IgD-negative memory B cell (primary cell): ENCODE measurements at regions not wholly inside any gene's neighbourhood (a gene's known extent, or its start where the extent isn't known, plus 50 kb on each side); places are given as distances from the start of the nearest gene placed in this dataset.
A peak's percentile ranks its signal among the peaks of the same experiment; 100 is the strongest.

Experiments used
- H3K27ac Mint-ChIP-seq, 3 donors: one replicate each; pipeline ENCODE4 v1.8.0; 2020 to 2022; ENCODE audit warnings: mild to moderate bottlenecking in 3 of 3, mixed read lengths in 3 of 3, moderate library complexity in 1 of 3
- H3K27me3 Mint-ChIP-seq: one replicate; pipeline ENCODE4 v1.8.0; 2021; ENCODE audit warnings: mixed read lengths
- H3K36me3 Mint-ChIP-seq: one replicate; pipeline ENCODE4 v1.8.0; 2020; ENCODE audit warnings: mild to moderate bottlenecking, mixed read lengths
- H3K4me1 Mint-ChIP-seq, 3 donors: one replicate each; pipeline ENCODE4 v1.8.0; 2020 to 2022; ENCODE audit warnings: mixed read lengths in 3 of 3, mild to moderate bottlenecking in 1 of 3
- H3K4me3 Mint-ChIP-seq, 4 donors: one replicate each; pipeline ENCODE4 v1.8.0; 2020 to 2022; ENCODE audit warnings: mild to moderate bottlenecking in 4 of 4, mixed read lengths in 4 of 4, moderate library complexity in 3 of 4
- H3K9me3 Mint-ChIP-seq, 3 donors: one replicate each; pipeline ENCODE4 v1.8.0; 2020 to 2021; ENCODE audit warnings: mixed read lengths in 3 of 3, mild to moderate bottlenecking in 1 of 3

GRCh38 chr2:62425684-62426083 lies 80.3 kb downstream of the TMEM17 start:
- Mint-ChIP-seq H3K27ac (peak overlapping the region in 1 of 3 donors; percentile 5), H3K27me3 (no peaks in the 10 kb centered on the region), H3K9me3 (peaks cover 0 to 13% (median 4%) of the 10 kb centered on the region in 3 donors), H3K4me3 (no peak overlapping the region), H3K4me1 (no peaks in the 10 kb centered on the region), H3K36me3 (no peaks in the 10 kb centered on the region)

- Mint-ChIP-seq H3K4me3 (peak overlapping the region in 1 of 4 donors; percentile 1), H3K4me1 (no peaks in the 10 kb centered on the region), H3K27ac (no peak overlapping the region), H3K36me3 (no peaks in the 10 kb centered on the region), H3K9me3 (peaks cover 0 to 9% (median 2%) of the 10 kb centered on the region in 3 donors), H3K27me3 (peaks cover 1% of the 10 kb centered on the region)
Observed at GRCh38 chr2:62424899-62425298, 81.1 kb downstream of the TMEM17 start.

- H3K4me3 Mint-ChIP-seq: no peak overlapping the region
- H3K4me1 Mint-ChIP-seq: no peaks in the 10 kb centered on the region
- H3K9me3 Mint-ChIP-seq: peaks cover 0 to 14% (median 3%) of the 10 kb centered on the region in 3 donors
- H3K36me3 Mint-ChIP-seq: peaks cover 3% of the 10 kb centered on the region
- H3K27me3 Mint-ChIP-seq: peaks cover 1% of the 10 kb centered on the region
- no peak overlapping the region for H3K27ac Mint-ChIP-seq
Observed at GRCh38 chr2:62423883-62424458, 82.0 kb downstream of the TMEM17 start.

- Mint-ChIP-seq H3K4me1 (no peaks in the 10 kb centered on the region), H3K27me3 (peaks cover 6% of the 10 kb centered on the region), H3K9me3 (peaks cover 2 to 14% (median 3%) of the 10 kb centered on the region in 3 donors), H3K36me3 (peaks cover 3% of the 10 kb centered on the region), H3K4me3 (no peak overlapping the region), H3K27ac (no peak overlapping the region)
Observed at GRCh38 chr2:62423235-62423634, 82.8 kb downstream of the TMEM17 start.

- H3K9me3 Mint-ChIP-seq: peaks cover 1 to 4% (median 2%) of the 10 kb centered on the region in 3 donors
- peak overlapping the region in 1 of 4 donors; percentile 84 for H3K4me3 Mint-ChIP-seq
- H3K27me3 Mint-ChIP-seq: peaks cover 6% of the 10 kb centered on the region
- peaks cover 5% of the 10 kb centered on the region for H3K36me3 Mint-ChIP-seq
- peak overlapping the region in 1 of 3 donors; percentile 68 for H3K27ac Mint-ChIP-seq
- peaks cover 9 to 16% (median 10%) of the 10 kb centered on the region in 3 donors for H3K4me1 Mint-ChIP-seq
Observed at GRCh38 chr2:62415518-62415917, 90.5 kb downstream of the TMEM17 start.

- Mint-ChIP-seq H3K36me3 (peaks cover 5% of the 10 kb centered on the region), H3K27me3 (peaks cover 6% of the 10 kb centered on the region), H3K27ac (peak overlapping the region in 2 of 3 donors; percentile 68 to 85), H3K9me3 (peaks cover 1 to 4% (median 2%) of the 10 kb centered on the region in 3 donors), H3K4me3 (peak overlapping the region in 3 of 4 donors; percentile 23 to 84 (median 57)), H3K4me1 (peaks cover 9 to 16% (median 10%) of the 10 kb centered on the region in 3 donors)
Observed at GRCh38 chr2:62415019-62415431, 91.0 kb downstream of the TMEM17 start.

- Mint-ChIP-seq H3K4me3 (no peak overlapping the region), H3K27me3 (no peaks in the 10 kb centered on the region), H3K36me3 (peaks cover 2% of the 10 kb centered on the region), H3K4me1 (peaks cover 9 to 16% (median 10%) of the 10 kb centered on the region in 3 donors), H3K9me3 (no peaks in the 10 kb centered on the region), H3K27ac (peak overlapping the region in 1 of 3 donors; percentile 16)
Observed at GRCh38 chr2:62413116-62413663, 92.8 kb downstream of the TMEM17 start.

- Mint-ChIP-seq H3K9me3 (no peaks in the 10 kb centered on the region), H3K4me1 (peaks cover 9 to 16% (median 10%) of the 10 kb centered on the region in 3 donors), H3K4me3 (no peak overlapping the region), H3K36me3 (peaks cover 2% of the 10 kb centered on the region), H3K27ac (peak overlapping the region in 2 of 3 donors; percentile 27 to 63), H3K27me3 (no peaks in the 10 kb centered on the region)
Observed at GRCh38 chr2:62412347-62412742, 93.7 kb downstream of the TMEM17 start.

- H3K4me1 Mint-ChIP-seq: peaks cover 9 to 16% (median 10%) of the 10 kb centered on the region in 3 donors
- no peaks in the 10 kb centered on the region for H3K27me3 Mint-ChIP-seq
- peak overlapping the region in 1 of 3 donors; percentile 62 for H3K27ac Mint-ChIP-seq
- peaks cover 2% of the 10 kb centered on the region for H3K36me3 Mint-ChIP-seq
- H3K4me3 Mint-ChIP-seq: no peak overlapping the region
- H3K9me3 Mint-ChIP-seq: no peaks in the 10 kb centered on the region
Observed at GRCh38 chr2:62410926-62411456, 95.0 kb downstream of the TMEM17 start.

GRCh38 chr2:62410015-62410453 lies 96.0 kb downstream of the TMEM17 start:
- Mint-ChIP-seq H3K9me3 (no peaks in the 10 kb centered on the region), H3K27me3 (no peaks in the 10 kb centered on the region), H3K36me3 (no peaks in the 10 kb centered on the region), H3K4me1 (peaks cover 5 to 13% (median 6%) of the 10 kb centered on the region in 3 donors), H3K4me3 (no peak overlapping the region), H3K27ac (peak overlapping the region in 1 of 3 donors; percentile 50)

GRCh38 chr2:62409442-62409841 lies 96.6 kb downstream of the TMEM17 start:
- H3K27ac Mint-ChIP-seq: peak overlapping the region in 1 of 3 donors; percentile 74
- H3K4me3 Mint-ChIP-seq: no peak overlapping the region
- no peaks in the 10 kb centered on the region for H3K27me3 Mint-ChIP-seq
- H3K4me1 Mint-ChIP-seq: peaks cover 2 to 9% (median 2%) of the 10 kb centered on the region in 3 donors
- H3K36me3 Mint-ChIP-seq: no peaks in the 10 kb centered on the region
- H3K9me3 Mint-ChIP-seq: no peaks in the 10 kb centered on the region

GRCh38 chr2:62408241-62408677 lies 97.7 kb downstream of the TMEM17 start:
- no peaks in the 10 kb centered on the region for H3K36me3 Mint-ChIP-seq
- H3K4me3 Mint-ChIP-seq: no peak overlapping the region
- no peaks in the 10 kb centered on the region for H3K27me3 Mint-ChIP-seq
- H3K9me3 Mint-ChIP-seq: no peaks in the 10 kb centered on the region
- H3K4me1 Mint-ChIP-seq: peaks cover 2 to 9% (median 2%) of the 10 kb centered on the region in 3 donors
- no peak overlapping the region for H3K27ac Mint-ChIP-seq

- Mint-ChIP-seq H3K36me3 (no peaks in the 10 kb centered on the region), H3K9me3 (no peaks in the 10 kb centered on the region), H3K4me1 (peaks cover 2 to 9% (median 2%) of the 10 kb centered on the region in 3 donors), H3K4me3 (no peak overlapping the region), H3K27ac (no peak overlapping the region), H3K27me3 (no peaks in the 10 kb centered on the region)
Observed at GRCh38 chr2:62407838-62408237, 98.2 kb downstream of the TMEM17 start.

GRCh38 chr2:62407401-62407800 lies 98.6 kb downstream of the TMEM17 start:
- Mint-ChIP-seq H3K36me3 (no peaks in the 10 kb centered on the region), H3K27me3 (no peaks in the 10 kb centered on the region), H3K4me1 (peaks cover 2 to 6% (median 2%) of the 10 kb centered on the region in 3 donors), H3K27ac (peak overlapping the region in 1 of 3 donors; percentile 23), H3K9me3 (no peaks in the 10 kb centered on the region), H3K4me3 (no peak overlapping the region)

GRCh38 chr2:62406573-62407043 lies 99.4 kb downstream of the TMEM17 start:
- Mint-ChIP-seq H3K9me3 (peaks cover 0 to 4% (median 3%) of the 10 kb centered on the region in 3 donors), H3K27me3 (no peaks in the 10 kb centered on the region), H3K4me3 (no peak overlapping the region), H3K36me3 (no peaks in the 10 kb centered on the region), H3K27ac (no peak overlapping the region), H3K4me1 (peaks cover 0 to under 1% (median 0%) of the 10 kb centered on the region in 3 donors)
